HG03378 (cell line): ENCODE measurements at regions not wholly inside any gene's neighbourhood (a gene's known extent, or its start where the extent isn't known, plus 50 kb on each side); places are given as distances from the start of the nearest gene placed in this dataset.

Experiments
- ATAC-seq: cut with Tn5 transposase; IDR thresholded peaks from one replicate; pipeline ENCODE4 v1.9.1; 2021; ENCODE audit warnings: mild to moderate bottlenecking, moderate library complexity; ENCODE audit not compliant: unreplicated experiment

- no peak for ATAC-seq
Observed at GRCh38 chr20:24738058-24738775, 210.9 kb upstream of the CST7 start.

DNA sequence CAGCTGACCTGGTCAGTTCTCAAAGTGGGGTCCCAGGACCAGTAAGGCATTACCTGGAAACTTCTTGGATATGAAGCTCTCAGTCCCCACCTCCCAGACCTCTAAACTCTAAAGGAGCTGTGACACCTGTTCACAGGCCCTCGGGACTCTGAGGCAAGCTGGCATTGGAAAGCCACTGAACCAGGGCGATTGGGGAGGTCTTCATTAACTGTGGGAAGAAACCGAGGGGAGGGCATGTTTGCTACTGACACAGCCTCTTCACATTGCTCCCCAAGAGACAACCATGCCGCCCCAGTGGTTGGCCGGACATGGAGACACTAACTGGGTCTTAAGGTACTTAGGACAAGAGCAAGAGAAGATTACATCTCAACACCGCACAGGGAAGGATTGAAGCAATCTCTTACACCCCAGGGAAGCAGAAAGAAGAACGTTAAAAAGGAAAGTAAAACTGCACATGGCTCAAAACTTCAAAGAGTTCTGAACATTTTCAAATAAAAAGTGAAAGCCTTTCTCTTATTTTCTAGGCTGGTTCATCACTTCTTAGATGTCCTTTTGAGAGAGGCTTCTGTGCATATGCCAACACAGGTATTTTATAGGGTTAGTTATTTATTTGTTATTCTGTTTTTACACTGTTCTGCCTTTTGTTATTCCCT lies 210.0 kb upstream of the CST7 start:
- ATAC-seq = no peak

DNA sequence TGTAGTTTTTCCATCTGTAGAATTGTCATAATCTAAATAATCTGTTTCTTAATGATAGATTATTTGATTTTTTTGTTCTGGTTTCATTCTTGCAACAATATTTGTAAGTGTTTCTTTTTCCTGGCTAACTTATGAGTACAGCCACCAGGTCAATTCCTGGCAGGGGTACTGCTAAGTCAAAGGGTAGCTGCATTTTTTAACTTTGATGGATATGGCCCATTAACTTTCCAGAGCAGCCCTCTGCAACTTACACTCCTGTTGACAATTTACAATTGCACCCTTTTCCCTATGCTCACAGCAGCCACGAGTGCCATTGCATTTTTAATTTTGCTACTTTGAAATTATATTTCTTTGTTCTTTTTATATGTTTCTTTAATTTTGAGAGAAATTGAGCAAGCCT lies 209.3 kb upstream of the CST7 start:
- no peak for ATAC-seq

- ATAC-seq = no peak
Observed at GRCh38 chr20:24741493-24742072, 207.5 kb upstream of the CST7 start.

DNA sequence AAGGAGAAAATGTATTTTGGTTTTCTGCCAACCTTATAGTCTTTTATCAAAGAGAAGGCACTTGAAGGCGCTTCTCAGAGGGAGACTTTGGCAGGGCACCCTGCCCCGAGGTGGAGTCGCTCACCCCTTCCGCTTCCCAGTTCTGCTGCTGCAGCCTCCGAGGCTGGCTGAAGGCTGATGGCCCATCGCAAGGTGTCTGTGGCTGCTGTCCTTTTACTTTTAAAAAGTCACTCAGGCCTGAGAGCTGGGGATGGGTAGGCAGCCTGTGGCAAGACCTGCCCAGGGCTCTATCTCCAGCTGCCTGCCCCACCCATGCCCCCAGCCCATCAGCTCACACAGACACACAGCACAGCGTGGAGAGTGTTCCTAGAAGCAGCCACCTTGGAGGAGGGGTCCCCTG lies 206.6 kb upstream of the CST7 start:
- no peak for ATAC-seq

DNA sequence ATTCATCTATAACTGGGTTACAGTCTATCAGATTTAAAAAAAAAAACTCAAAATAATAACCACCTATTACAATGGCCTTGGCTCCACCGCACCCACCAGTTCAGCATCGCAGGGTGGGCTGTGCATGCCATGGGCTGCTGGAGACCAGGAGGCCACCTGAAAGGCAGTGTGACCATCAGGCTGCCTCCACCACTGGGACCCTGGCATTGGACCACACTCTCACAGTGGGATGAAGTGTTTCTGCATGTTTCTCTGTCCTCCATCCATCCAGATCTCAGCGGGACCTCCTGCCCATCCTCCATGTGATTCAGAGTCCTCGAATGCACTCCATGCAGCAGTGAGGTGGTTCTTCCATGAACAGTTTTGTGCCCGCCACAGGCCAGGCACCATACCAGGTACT lies 206.1 kb upstream of the CST7 start:
- ATAC-seq = no peak

DNA sequence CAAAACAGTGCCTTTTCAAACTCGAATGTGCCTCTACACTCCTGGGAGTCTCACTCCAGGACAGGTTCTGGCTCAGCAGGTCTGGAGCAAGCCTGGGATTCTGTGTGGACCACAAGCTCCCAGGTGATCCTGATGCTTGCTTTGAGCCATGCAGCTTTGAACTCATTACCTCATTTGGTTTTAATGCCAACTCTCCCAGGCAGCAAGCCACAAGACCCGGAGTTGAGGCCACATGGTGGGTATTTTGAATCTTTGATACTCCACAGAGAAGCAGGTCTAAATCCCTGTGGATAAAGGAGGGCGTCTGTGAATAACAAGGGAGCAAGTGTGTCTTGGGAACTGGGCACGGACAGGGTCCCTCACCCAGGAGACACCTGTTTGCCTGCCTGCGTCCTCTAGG lies 205.4 kb upstream of the CST7 start:
- ATAC-seq = no peak

GRCh38 chr20:24744747-24745146 lies 204.3 kb upstream of the CST7 start:
- no peak for ATAC-seq

GRCh38 chr20:24745206-24745605 lies 203.9 kb upstream of the CST7 start:
- no peak for ATAC-seq

DNA sequence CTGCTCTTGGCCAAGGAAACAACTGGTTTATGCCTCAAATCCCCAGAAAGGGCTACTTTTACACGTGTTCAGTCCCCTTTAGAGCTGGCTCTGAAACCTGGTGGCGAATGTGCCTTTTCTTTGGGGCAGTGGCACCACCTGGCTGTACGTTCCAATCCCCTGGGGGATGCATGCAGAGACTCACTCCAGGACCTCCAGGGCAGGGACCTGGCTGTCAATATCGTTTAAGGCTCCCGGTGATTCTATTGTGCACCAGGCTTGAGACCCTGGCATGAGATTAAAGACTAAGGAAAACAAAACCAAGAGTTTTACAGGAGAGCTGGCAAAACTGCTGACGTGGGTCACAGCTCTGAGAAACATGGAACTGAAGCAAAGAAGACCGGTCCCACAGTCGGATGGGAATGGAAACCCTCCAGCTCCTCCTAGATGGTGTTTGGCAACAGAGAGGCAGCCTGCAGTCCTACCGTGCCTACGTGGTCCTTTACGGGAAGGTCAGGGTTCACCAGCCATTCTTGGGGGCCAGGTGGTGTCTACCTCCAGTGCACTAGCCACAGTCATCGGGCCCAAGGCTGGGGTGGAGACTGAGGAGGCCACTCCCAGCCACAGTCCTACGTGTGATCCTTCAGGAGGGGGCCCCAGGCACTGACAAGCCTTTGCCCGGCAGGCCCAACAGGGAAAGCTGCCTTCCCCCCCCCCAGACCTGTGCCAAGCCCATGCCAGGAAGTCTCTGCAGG lies 203.3 kb upstream of the CST7 start:
- ATAC-seq = no peak

DNA sequence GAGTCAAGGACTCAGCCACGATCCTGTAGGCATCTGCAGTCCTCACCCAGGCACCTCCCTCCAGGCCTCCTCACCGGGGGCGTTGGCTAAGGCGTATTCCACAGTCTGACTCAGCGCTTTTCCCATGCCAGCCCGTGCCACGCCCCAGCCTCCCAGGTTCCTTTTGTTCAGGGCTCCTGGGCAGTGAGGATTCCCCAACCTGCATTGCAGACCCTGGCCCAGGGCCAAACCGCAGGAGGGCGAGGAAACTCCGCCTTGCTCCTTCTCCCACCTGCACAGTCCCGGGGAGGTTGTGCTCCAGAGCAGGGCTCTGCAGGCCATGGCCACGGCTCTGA lies 202.8 kb upstream of the CST7 start:
- ATAC-seq = no peak

DNA sequence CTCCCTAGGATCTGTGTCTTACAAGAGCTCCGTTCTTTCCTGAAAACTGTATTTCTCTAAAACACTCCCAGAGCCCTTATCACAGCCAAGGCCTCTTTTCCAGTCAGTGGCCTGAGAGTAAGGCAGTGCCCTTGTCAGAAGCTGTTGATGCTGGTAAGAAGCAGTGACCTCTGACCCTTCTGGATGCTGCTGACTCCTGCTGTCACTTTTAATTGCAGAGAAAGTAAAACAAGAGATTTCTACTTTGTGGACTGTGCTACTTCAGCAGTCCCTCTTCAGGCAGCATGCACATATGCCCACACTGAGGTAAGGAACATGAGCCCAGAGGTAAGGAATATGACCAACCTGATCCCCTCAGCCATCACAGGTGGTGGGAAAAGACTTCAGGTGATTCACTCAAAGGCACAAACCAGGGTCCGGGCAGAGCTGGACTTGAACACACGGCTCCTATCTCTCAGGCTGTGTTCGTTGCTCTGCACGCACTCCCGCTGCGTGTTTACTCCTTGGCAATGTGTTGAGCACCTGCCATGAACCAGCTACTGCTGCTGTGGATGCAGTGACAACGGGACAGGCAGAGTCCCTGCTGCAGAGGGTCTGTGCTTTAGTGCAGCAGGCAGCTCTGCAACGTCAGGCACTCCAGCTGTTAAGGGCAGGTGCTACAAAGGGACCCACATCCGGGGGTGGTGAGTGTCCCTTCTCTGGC lies 201.9 kb upstream of the CST7 start:
- no peak for ATAC-seq

- no peak for ATAC-seq
Observed at GRCh38 chr20:24747881-24748595, 201.0 kb upstream of the CST7 start.

GRCh38 chr20:24751551-24751950 lies 197.5 kb upstream of the CST7 start:
- no peak for ATAC-seq

GRCh38 chr20:24752612-24753011 lies 196.5 kb upstream of the CST7 start:
- ATAC-seq = no peak

DNA sequence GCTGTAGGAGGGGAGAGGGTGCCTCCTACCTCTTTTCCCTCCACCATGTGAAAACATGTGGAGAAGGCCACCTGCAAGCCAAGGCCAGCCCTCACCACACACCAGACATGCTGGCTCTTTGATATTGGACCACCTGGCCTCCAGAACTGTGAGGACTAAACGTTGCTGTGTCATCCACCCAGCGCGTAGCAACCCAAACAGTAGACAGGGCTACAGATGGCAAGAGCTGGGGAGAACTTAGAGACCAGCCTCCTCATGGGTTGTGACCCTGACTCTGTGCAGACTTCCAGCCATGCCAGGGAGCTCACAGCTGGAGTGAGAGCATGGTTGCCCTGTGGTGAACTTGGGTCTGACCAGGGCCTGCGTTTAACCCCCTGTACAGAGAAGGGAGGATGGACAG lies 195.9 kb upstream of the CST7 start:
- no peak for ATAC-seq

GRCh38 chr20:24754691-24755090 lies 194.4 kb upstream of the CST7 start:
- ATAC-seq = no peak

GRCh38 chr20:24755411-24755922 lies 193.6 kb upstream of the CST7 start:
- no peak for ATAC-seq

- no peak for ATAC-seq
Observed at GRCh38 chr20:24756292-24757025, 192.6 kb upstream of the CST7 start.
